ENCODE measurements at regions not wholly inside any gene's neighbourhood (a gene's known extent, or its start where the extent isn't known, plus 50 kb on each side); places are given as distances from the start of the nearest gene placed in this dataset.

- TF ChIP-seq YY1 (IDR thresholded peaks at IDR 0.05; ENCODE audit: insufficient read depth, insufficient read length) (no peak), ZNF274 (IDR thresholded peaks at IDR 0.05; ENCODE audit: low read depth, low read length) (no peak), SUZ12 (IDR thresholded peaks at IDR 0.05; ENCODE audit: extremely low read depth, insufficient read depth, insufficient read length) (no peak)
Observed at GRCh38 chr9:3008091-3008490, 164.2 kb upstream of the PUM3 start.

All from NT2/D1 (cell line).